ENCODE measurements at regions not wholly inside any gene's neighbourhood (a gene's known extent, or its start where the extent isn't known, plus 50 kb on each side); places are given as distances from the start of the nearest gene placed in this dataset.

GRCh38 chr12:84604551-84604950 is 308.0 kb downstream of the SLC6A15 start:
- intact Hi-C loops (cut with micrococcal nuclease), result no loop called here
- TF ChIP-seq, protein P1, sequence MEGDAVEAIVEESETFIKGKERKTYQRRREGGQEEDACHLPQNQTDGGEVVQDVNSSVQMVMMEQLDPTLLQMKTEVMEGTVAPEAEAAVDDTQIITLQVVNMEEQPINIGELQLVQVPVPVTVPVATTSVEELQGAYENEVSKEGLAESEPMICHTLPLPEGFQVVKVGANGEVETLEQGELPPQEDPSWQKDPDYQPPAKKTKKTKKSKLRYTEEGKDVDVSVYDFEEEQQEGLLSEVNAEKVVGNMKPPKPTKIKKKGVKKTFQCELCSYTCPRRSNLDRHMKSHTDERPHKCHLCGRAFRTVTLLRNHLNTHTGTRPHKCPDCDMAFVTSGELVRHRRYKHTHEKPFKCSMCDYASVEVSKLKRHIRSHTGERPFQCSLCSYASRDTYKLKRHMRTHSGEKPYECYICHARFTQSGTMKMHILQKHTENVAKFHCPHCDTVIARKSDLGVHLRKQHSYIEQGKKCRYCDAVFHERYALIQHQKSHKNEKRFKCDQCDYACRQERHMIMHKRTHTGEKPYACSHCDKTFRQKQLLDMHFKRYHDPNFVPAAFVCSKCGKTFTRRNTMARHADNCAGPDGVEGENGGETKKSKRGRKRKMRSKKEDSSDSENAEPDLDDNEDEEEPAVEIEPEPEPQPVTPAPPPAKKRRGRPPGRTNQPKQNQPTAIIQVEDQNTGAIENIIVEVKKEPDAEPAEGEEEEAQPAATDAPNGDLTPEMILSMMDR (IDR thresholded peaks at IDR 0.05), result no peak

DNA sequence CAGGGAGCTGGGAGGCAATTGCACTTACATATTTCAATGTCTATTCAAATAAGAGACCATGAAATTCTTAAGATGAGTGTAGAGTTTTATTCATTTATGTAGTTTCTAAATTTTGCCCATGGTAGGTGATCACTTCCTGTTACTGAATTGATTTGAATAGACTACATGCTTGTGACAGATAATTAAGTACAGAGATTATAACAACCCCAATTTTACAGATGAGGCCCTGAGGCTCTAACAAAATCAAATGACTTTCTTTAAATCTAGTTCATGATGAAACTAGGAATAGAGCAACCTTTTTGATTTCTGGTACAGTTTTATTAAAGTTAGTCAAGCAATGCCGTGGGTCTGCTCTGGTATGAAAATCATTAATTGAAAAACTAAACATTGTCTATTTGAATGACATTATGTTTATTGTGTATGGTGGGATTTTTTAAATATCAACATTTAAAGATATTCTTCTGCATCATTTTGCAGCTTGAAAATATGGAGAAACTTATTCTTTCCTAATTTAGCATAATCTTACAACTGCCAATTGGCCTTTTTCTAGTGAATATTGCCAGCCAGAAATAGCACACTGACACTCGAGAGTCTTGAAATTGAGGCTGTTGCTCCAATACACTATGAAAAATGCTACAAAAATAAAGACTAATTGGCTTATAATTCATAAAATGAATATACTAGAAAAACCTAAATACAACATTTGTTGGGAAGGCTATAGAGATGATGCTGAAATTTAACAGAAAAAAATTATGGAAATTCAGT is 308.9 kb downstream of the SLC6A15 start:
- Mint-ChIP-seq H3K27me3 (ENCODE audit: low read depth in 2 of 2) (no peaks in the 10 kb centered on the region), H3K36me3 (no peaks in the 10 kb centered on the region), H3K9me3 (peaks cover 7 to 11% of the 10 kb centered on the region in 2 donors), H3K4me1 (no peaks in the 10 kb centered on the region), H3K27ac (no peak overlapping the region), H3K4me3 (no peak overlapping the region)
- intact Hi-C loops (cut with micrococcal nuclease), result no loop called here
- ATAC-seq (no peak), DNase-seq (no peak)
- Histone ChIP-seq H3K36me3 (ENCODE audit: control insufficient read depth, insufficient read depth, low read length) (no peaks in the 10 kb centered on the region), H3K27ac (ENCODE audit: low read length) (no peak overlapping the region), H3K4me3 (ENCODE audit: low read length) (no peak overlapping the region), H3K9me3 (ENCODE audit: control insufficient read depth, insufficient read depth, low read length) (no peaks in the 10 kb centered on the region), H3K27me3 (ENCODE audit: control insufficient read depth, insufficient read depth, low read length) (no peaks in the 10 kb centered on the region), H3K4me1 (ENCODE audit: control insufficient read depth, insufficient read depth, low read length) (no peaks in the 10 kb centered on the region)
- TF ChIP-seq, protein P1 (IDR thresholded peaks at IDR 0.05), result no peak
- WGBS (ENCODE audit: insufficient coverage), result no CpG with 5 or more reads among the region's 2 CpGs

More at GRCh38 chr12:84604551-84604950, 308.0 kb downstream of the SLC6A15 start:
- H3K36me3 Mint-ChIP-seq, result no peaks in the 10 kb centered on the region
- H3K9me3 Mint-ChIP-seq, result peaks cover 5 to 11% of the 10 kb centered on the region in 2 donors
- no peak overlapping the region for H3K27ac ChIP-seq (ENCODE audit: low read length)
- ATAC-seq (no peak), DNase-seq (no peak)
- H3K9me3 ChIP-seq (ENCODE audit: control insufficient read depth, insufficient read depth, low read length), result no peaks in the 10 kb centered on the region
- H3K4me1 Mint-ChIP-seq, result no peaks in the 10 kb centered on the region
- H3K4me3 ChIP-seq (ENCODE audit: low read length), result no peak overlapping the region
- no peaks in the 10 kb centered on the region for H3K4me1 ChIP-seq (ENCODE audit: control insufficient read depth, insufficient read depth, low read length)
- H3K27me3 Mint-ChIP-seq (ENCODE audit: low read depth in 2 of 2), result no peaks in the 10 kb centered on the region
- no peak overlapping the region for H3K27ac Mint-ChIP-seq
- no peaks in the 10 kb centered on the region for H3K36me3 ChIP-seq (ENCODE audit: control insufficient read depth, insufficient read depth, low read length)
- H3K27me3 ChIP-seq (ENCODE audit: control insufficient read depth, insufficient read depth, low read length), result no peaks in the 10 kb centered on the region
- H3K4me3 Mint-ChIP-seq, result no peak overlapping the region

GRCh38 chr12:84601483-84601882 is 311.1 kb downstream of the SLC6A15 start:
- no peaks in the 10 kb centered on the region for H3K36me3 Mint-ChIP-seq
- H3K4me3 Mint-ChIP-seq, result no peak overlapping the region
- Histone ChIP-seq H3K9me3 (ENCODE audit: control insufficient read depth, insufficient read depth, low read length) (peaks cover 2% of the 10 kb centered on the region), H3K4me3 (ENCODE audit: low read length) (no peak overlapping the region), H3K36me3 (ENCODE audit: control insufficient read depth, insufficient read depth, low read length) (no peaks in the 10 kb centered on the region), H3K27me3 (ENCODE audit: control insufficient read depth, insufficient read depth, low read length) (no peaks in the 10 kb centered on the region), H3K4me1 (ENCODE audit: control insufficient read depth, insufficient read depth, low read length) (no peaks in the 10 kb centered on the region), H3K27ac (ENCODE audit: low read length) (no peak overlapping the region)
- TF ChIP-seq, protein P1 (IDR thresholded peaks at IDR 0.05), result no peak
- WGBS (ENCODE audit: insufficient coverage), result 81% methylated on average over 3 of the region's 3 CpGs
- no peaks in the 10 kb centered on the region for H3K27me3 Mint-ChIP-seq (ENCODE audit: low read depth in 2 of 2)
- no peaks in the 10 kb centered on the region for H3K4me1 Mint-ChIP-seq
- no peak for DNase-seq
- no peak for ATAC-seq
- peaks cover 7 to 11% of the 10 kb centered on the region in 2 donors for H3K9me3 Mint-ChIP-seq
- intact Hi-C loops (cut with micrococcal nuclease), result no loop called here
- no peak overlapping the region for H3K27ac Mint-ChIP-seq

DNA sequence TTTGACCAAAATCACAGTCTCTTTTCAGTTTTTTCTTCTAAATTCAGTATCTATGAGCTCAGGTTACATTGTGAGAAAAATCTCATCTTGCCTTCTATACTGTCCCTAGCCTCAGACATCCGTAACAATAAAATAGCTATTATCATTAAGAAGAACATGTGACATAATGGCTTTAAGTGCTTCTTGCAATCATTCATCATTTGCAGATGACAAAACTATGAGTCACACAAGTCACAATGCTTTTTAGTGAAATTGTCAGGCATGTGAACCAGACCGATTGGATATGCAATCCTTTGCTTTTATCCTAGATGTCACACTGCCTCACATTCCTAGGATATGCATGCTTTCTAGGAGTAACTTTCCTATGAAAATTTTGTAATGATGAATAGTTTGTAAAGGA is 313.1 kb downstream of the SLC6A15 start:
- H3K4me3 Mint-ChIP-seq, result no peak overlapping the region
- Histone ChIP-seq H3K27ac (ENCODE audit: low read length) (no peak overlapping the region), H3K27me3 (ENCODE audit: control insufficient read depth, insufficient read depth, low read length) (no peaks in the 10 kb centered on the region), H3K4me3 (ENCODE audit: low read length) (no peak overlapping the region), H3K4me1 (ENCODE audit: control insufficient read depth, insufficient read depth, low read length) (no peaks in the 10 kb centered on the region), H3K9me3 (ENCODE audit: control insufficient read depth, insufficient read depth, low read length) (peaks cover 2% of the 10 kb centered on the region), H3K36me3 (ENCODE audit: control insufficient read depth, insufficient read depth, low read length) (no peaks in the 10 kb centered on the region)
- no peaks in the 10 kb centered on the region for H3K4me1 Mint-ChIP-seq
- ATAC-seq (no peak), DNase-seq (no peak)
- 66% methylated on average over 2 of the region's 2 CpGs for WGBS (ENCODE audit: insufficient coverage)
- H3K27ac Mint-ChIP-seq, result no peak overlapping the region
- H3K27me3 Mint-ChIP-seq (ENCODE audit: low read depth in 2 of 2), result no peaks in the 10 kb centered on the region
- intact Hi-C loops (cut with micrococcal nuclease), result no loop called here
- no peaks in the 10 kb centered on the region for H3K36me3 Mint-ChIP-seq
- peaks cover 6 to 10% of the 10 kb centered on the region in 2 donors for H3K9me3 Mint-ChIP-seq
- TF ChIP-seq, protein P1 (IDR thresholded peaks at IDR 0.05), result no peak

All from natural killer cell (primary cell).